A673 (cell line): ENCODE measurements at regions not wholly inside any gene's neighbourhood (a gene's known extent, or its start where the extent isn't known, plus 50 kb on each side); places are given as distances from the start of the nearest gene placed in this dataset.

ENCODE experiments used
- EZH2 ChIP-seq: fragments of 200-600 bp; sonication (generic); IDR thresholded peaks from 2 replicates; pipeline ENCODE4 v1.6.1; 2017; ENCODE audit warnings: borderline replicate concordance, low read depth, mild to moderate bottlenecking, mixed read lengths, antibody characterized with exemption, low read length; ENCODE audit not compliant: poor library complexity, severe bottlenecking
- TF ChIP-seq, protein P1 (sequence below): fragments of 300-800, 200-600 bp; sonication (generic); conservative IDR thresholded peaks from 2 replicates; pipeline ENCODE4 v1.5.1; 2017; ENCODE audit warnings: low read depth, mild to moderate bottlenecking, antibody characterized with exemption, low read length, moderate library complexity, mixed read lengths

GRCh38 chr14:82854901-82855300 is 1321.2 kb upstream of the SEL1L start:
- TF ChIP-seq, protein P1, sequence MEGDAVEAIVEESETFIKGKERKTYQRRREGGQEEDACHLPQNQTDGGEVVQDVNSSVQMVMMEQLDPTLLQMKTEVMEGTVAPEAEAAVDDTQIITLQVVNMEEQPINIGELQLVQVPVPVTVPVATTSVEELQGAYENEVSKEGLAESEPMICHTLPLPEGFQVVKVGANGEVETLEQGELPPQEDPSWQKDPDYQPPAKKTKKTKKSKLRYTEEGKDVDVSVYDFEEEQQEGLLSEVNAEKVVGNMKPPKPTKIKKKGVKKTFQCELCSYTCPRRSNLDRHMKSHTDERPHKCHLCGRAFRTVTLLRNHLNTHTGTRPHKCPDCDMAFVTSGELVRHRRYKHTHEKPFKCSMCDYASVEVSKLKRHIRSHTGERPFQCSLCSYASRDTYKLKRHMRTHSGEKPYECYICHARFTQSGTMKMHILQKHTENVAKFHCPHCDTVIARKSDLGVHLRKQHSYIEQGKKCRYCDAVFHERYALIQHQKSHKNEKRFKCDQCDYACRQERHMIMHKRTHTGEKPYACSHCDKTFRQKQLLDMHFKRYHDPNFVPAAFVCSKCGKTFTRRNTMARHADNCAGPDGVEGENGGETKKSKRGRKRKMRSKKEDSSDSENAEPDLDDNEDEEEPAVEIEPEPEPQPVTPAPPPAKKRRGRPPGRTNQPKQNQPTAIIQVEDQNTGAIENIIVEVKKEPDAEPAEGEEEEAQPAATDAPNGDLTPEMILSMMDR: no peak
- TF ChIP-seq EZH2: no peak
